GM23248 (cell line): ENCODE measurements at regions not wholly inside any gene's neighbourhood (a gene's known extent, or its start where the extent isn't known, plus 50 kb on each side); places are given as distances from the start of the nearest gene placed in this dataset.

Source experiments
- EZH2 ChIP-seq: fragments of 200-600 bp; sonication (generic); IDR thresholded peaks from 2 replicates; pipeline ENCODE4 v1.6.1; 2018; ENCODE audit warnings: antibody characterized with exemption, mild to moderate bottlenecking; ENCODE audit not compliant: insufficient read depth, poor library complexity, severe bottlenecking
- EZH2phosphoT487 ChIP-seq: fragments of 200-600 bp; sonication (generic); IDR thresholded peaks from 2 replicates; pipeline ENCODE4 v1.6.1; 2018; ENCODE audit warnings: antibody characterized with exemption, moderate library complexity, mild to moderate bottlenecking, low read depth; ENCODE audit not compliant: insufficient read depth

DNA sequence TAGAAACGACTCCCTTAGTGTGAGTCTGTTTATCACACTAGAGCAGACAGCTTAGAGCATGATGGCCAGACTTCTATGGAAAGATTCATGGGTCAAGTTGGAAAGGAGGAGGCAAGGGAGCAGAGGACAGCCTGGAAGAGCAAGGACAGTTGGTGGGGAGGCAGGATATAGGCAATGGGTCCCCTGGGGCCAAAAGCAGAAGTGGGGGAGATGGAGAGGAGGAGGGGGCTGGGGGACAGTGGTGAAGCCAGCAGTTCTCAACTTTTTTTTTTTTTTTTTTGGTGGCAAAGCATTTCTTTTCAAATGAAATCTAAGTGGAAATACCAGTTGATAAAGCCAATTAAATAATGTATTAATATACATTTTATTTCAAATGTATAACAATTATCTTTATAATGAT is 197.9 kb downstream of the HRH4 start:
- TF ChIP-seq EZH2phosphoT487 (no peak), EZH2 (no peak)
